Ectodermal cell (in vitro differentiated cells): ENCODE measurements at regions not wholly inside any gene's neighbourhood (a gene's known extent, or its start where the extent isn't known, plus 50 kb on each side); places are given as distances from the start of the nearest gene placed in this dataset.
"Not testable (repeated sequence)": the region's sequence is repeated elsewhere in the genome, so short reads cannot be mapped to it uniquely, and the experiment has no call there.

ENCODE experiments used
- H3K27ac ChIP-seq: 2 replicates; pipeline ENCODE4 v1.7.0; 2013; ENCODE audit warnings: mild to moderate bottlenecking, low read depth, low read length; ENCODE audit not compliant: insufficient read depth, poor library complexity, severe bottlenecking
- H3K27me3 ChIP-seq: 2 replicates; pipeline ENCODE4 v1.7.0; 2013; ENCODE audit warnings: mild to moderate bottlenecking, low read length; ENCODE audit not compliant: insufficient read depth, control insufficient read depth, poor library complexity, severe bottlenecking
- H3K36me3 ChIP-seq: one replicate; pipeline ENCODE4 v1.7.0; 2013; ENCODE audit warnings: low read length; ENCODE audit not compliant: control insufficient read depth, insufficient read depth
- H3K4me1 ChIP-seq: one replicate; pipeline ENCODE4 v1.7.0; 2013; ENCODE audit warnings: low read length; ENCODE audit not compliant: control insufficient read depth, insufficient read depth
- H3K4me3 ChIP-seq: 2 replicates; pipeline ENCODE4 v1.7.0; 2013; ENCODE audit warnings: low read depth, low read length, control low read depth; ENCODE audit not compliant: insufficient read depth
- H3K9me3 ChIP-seq: 2 replicates; pipeline ENCODE4 v1.7.0; 2013; ENCODE audit warnings: mild to moderate bottlenecking, low read length, moderate library complexity; ENCODE audit not compliant: control insufficient read depth
- WGBS, 2 experiments: methylation state at CpG; one replicate each; pipeline ENCODE4 v1.1.7; 2013; ENCODE audit warnings: missing lambda C conversion rate in 2 of 2; 5-methylcytosine and 5-hydroxymethylcytosine counted together

DNA sequence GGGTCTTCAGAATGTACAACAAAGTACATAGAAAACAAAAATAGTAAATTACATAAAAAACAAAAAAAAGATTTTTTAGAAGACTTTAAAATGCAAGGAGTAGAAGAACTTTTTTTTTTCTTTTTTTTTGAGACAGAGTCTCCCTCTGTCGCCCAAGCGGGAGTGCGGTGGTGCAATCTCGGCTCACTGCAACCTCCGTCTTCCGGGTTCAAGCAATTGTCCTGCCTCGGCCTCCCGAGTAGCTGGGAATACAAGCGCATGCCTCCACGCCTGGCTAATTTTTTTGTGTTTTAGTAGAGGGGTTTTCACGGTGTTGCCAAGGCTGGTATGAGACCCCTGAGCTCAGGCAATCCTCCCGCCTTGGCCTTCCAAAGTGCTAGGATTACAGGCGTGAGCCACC, 104.5 kb upstream of the ZC3H15 start:
- 92 to 95% methylated on average over 13 of the region's 13 CpGs for WGBS, 2 experiments
- Histone ChIP-seq H3K4me3 (no peak overlapping the region), H3K27ac (no peak overlapping the region), H3K9me3 (no peaks in the 10 kb centered on the region), H3K27me3 (no peaks in the 10 kb centered on the region), H3K36me3 (no peaks in the 10 kb centered on the region), H3K4me1 (no peaks in the 10 kb centered on the region)

GRCh38 chr2:186382932-186383331, 103.1 kb upstream of the ZC3H15 start:
- WGBS, 2 experiments, result 86 to 90% methylated on average over 1 of the region's 1 CpG
- no peak overlapping the region for H3K27ac ChIP-seq
- H3K4me1 ChIP-seq, result no peaks in the 10 kb centered on the region
- no peaks in the 10 kb centered on the region for H3K9me3 ChIP-seq
- no peaks in the 10 kb centered on the region for H3K27me3 ChIP-seq
- no peak overlapping the region for H3K4me3 ChIP-seq
- H3K36me3 ChIP-seq, result no peaks in the 10 kb centered on the region

GRCh38 chr2:186384226-186384625, 101.8 kb upstream of the ZC3H15 start:
- no peaks in the 10 kb centered on the region for H3K36me3 ChIP-seq
- H3K4me3 ChIP-seq, result no peak overlapping the region
- no peak overlapping the region for H3K27ac ChIP-seq
- no peaks in the 10 kb centered on the region for H3K27me3 ChIP-seq
- H3K4me1 ChIP-seq, result no peaks in the 10 kb centered on the region
- no peaks in the 10 kb centered on the region for H3K9me3 ChIP-seq

- H3K36me3 ChIP-seq, H3K27me3 ChIP-seq, H3K27ac ChIP-seq, H3K4me3 ChIP-seq, H3K9me3 ChIP-seq, H3K4me1 ChIP-seq: not testable (repeated sequence)
- 94 to 95% methylated on average over 4 of the region's 4 CpGs for WGBS, 2 experiments
These were observed 100.3 kb upstream of the ZC3H15 start for GRCh38 chr2:186385638-186386201.

DNA sequence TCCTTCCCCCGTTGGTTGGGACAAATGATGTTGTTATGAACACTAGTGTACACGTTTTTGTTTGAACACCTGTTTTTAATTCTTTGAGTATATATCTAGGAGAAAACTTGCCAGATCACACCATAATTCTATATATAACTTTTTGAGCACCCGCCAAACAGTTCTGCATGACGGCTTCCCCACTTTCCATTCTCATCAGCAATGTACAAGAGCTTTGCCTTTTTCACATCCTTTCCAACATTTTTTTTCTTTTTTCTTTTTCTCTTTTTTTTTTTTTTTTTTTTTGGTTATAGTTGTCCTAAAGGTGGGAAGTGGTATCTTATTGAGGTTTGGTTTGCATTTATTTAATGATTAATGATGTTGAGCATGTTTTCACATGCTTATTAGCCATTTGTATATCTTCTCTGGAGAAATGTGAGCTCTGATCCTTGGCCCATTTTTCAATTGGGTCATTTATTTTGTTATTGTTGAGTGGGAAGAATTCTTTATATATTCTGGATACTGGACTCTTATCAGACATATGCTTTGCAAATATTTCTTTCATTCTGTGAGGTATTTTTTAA, 86.9 kb upstream of the ZC3H15 start:
- H3K27me3 ChIP-seq, result no peaks in the 10 kb centered on the region
- no peak overlapping the region for H3K27ac ChIP-seq
- no peaks in the 10 kb centered on the region for H3K4me1 ChIP-seq
- WGBS, 2 experiments, result 89 to 95% methylated on average over 3 to 4 of the region's 4 CpGs
- H3K4me3 ChIP-seq, result no peak overlapping the region
- H3K9me3 ChIP-seq, result no peaks in the 10 kb centered on the region
- no peaks in the 10 kb centered on the region for H3K36me3 ChIP-seq

GRCh38 chr2:186405842-186406241, 80.2 kb upstream of the ZC3H15 start:
- Histone ChIP-seq H3K4me1 (no peaks in the 10 kb centered on the region), H3K4me3 (no peak overlapping the region), H3K27me3 (no peaks in the 10 kb centered on the region), H3K9me3 (no peaks in the 10 kb centered on the region), H3K27ac (no peak overlapping the region), H3K36me3 (no peaks in the 10 kb centered on the region)

- Histone ChIP-seq H3K4me3 (no peak overlapping the region), H3K9me3 (no peaks in the 10 kb centered on the region), H3K27me3 (no peaks in the 10 kb centered on the region), H3K27ac (no peak overlapping the region), H3K4me1 (no peaks in the 10 kb centered on the region), H3K36me3 (no peaks in the 10 kb centered on the region)
- 85 to 99% methylated on average over 1 to 3 of the region's 3 CpGs for WGBS, 2 experiments
These were observed 78.4 kb upstream of the ZC3H15 start for GRCh38 chr2:186407611-186408010.

- H3K36me3 ChIP-seq, result no peaks in the 10 kb centered on the region
- no peak overlapping the region for H3K4me3 ChIP-seq
- H3K9me3 ChIP-seq, result no peaks in the 10 kb centered on the region
- H3K27me3 ChIP-seq, result no peaks in the 10 kb centered on the region
- H3K4me1 ChIP-seq, result no peaks in the 10 kb centered on the region
- H3K27ac ChIP-seq, result no peak overlapping the region
- 96 to 99% methylated on average over 2 of the region's 2 CpGs for WGBS, 2 experiments
These were observed 75.3 kb upstream of the ZC3H15 start for GRCh38 chr2:186410802-186411201.

DNA sequence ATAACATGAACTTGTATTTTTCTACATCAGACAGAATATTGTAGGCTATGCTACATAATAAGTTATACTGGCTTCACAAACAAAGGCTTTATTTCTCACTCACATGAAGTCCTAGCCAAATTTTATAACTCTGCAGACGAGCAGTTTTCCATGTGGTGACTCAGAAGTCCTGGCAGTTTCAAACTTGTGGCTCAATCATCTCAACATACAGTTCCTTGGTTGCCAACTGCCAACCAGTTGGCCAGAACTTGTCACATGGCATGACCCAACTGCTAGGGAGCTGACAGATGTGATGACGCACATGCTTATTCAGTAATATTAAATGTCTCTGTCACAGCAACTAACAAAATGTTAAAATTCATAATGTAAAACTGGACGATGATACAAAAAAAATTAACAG, 63.8 kb upstream of the ZC3H15 start:
- 92 to 93% methylated on average over 2 of the region's 3 CpGs for WGBS, 2 experiments
- Histone ChIP-seq H3K36me3 (no peaks in the 10 kb centered on the region), H3K9me3 (no peaks in the 10 kb centered on the region), H3K4me3 (no peak overlapping the region), H3K27me3 (no peaks in the 10 kb centered on the region), H3K27ac (no peak overlapping the region), H3K4me1 (no peaks in the 10 kb centered on the region)

DNA sequence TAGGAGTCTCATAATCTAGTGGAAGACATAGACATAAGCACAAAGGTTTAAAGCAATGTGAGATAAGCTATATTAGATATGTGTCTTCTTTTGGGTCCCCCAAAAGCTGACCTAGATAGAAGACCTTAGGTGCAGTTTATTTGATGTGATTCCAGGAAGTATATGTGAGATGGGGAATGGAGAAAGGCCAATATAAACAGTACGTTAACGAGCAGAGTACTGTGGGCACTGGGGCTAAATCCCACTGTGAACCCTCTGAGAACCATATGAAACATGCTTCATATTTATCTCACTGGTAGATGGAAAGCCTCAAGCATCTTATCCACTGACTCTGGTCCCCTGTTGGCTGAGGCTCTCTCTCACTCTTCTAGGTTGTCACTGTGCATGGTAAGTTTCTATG, 62.6 kb upstream of the ZC3H15 start:
- H3K27ac ChIP-seq, result no peak overlapping the region
- H3K4me3 ChIP-seq, result no peak overlapping the region
- H3K36me3 ChIP-seq, result no peaks in the 10 kb centered on the region
- H3K27me3 ChIP-seq, result no peaks in the 10 kb centered on the region
- WGBS, 2 experiments, result 96% methylated on average over 2 of the region's 2 CpGs
- no peaks in the 10 kb centered on the region for H3K9me3 ChIP-seq
- no peaks in the 10 kb centered on the region for H3K4me1 ChIP-seq

- Histone ChIP-seq H3K4me3 (no peak overlapping the region), H3K27ac (no peak overlapping the region), H3K4me1 (no peaks in the 10 kb centered on the region), H3K27me3 (no peaks in the 10 kb centered on the region), H3K36me3 (no peaks in the 10 kb centered on the region), H3K9me3 (no peaks in the 10 kb centered on the region)
- 74 to 86% methylated on average over 2 of the region's 2 CpGs for WGBS, 2 experiments
These were observed 61.8 kb upstream of the ZC3H15 start for GRCh38 chr2:186424265-186424664.
